Heart right ventricle (tissue), 16 donors: ENCODE measurements at regions not wholly inside any gene's neighbourhood (a gene's known extent, or its start where the extent isn't known, plus 50 kb on each side); places are given as distances from the start of the nearest gene placed in this dataset.

Experiments
- ATAC-seq, 8 donors: fragments of 200-7000 bp; cut with Tn5 transposase; one replicate each; pipeline ENCODE4 v1.9.1; 2020; ENCODE audit warnings: mild to moderate bottlenecking in 8 of 8, moderate library complexity in 8 of 8, moderate number of reproducible peaks in 1 of 8
- DNase-seq, 2 donors: peaks; one replicate each; pipeline ENCODE4 v3.0.0-alpha.2; 2020
- H3K27ac ChIP-seq, 10 donors: fragments of 200-600 bp; sonication (generic) in 2 of 10; one replicate each; pipeline versions ENCODE4 v1.5.0 to v1.8.0; 2020 to 2022; ENCODE audit warnings: mild to moderate bottlenecking in 3 of 10
- H3K27me3 ChIP-seq, 7 donors: fragments of 200-600 bp; one replicate each; pipeline ENCODE4 v1.8.0; 2021 to 2022; ENCODE audit warnings: mild to moderate bottlenecking in 2 of 7
- H3K36me3 ChIP-seq, 9 donors: fragments of 200-600 bp; sonication (generic) in 1 of 9; one replicate each; pipeline versions ENCODE4 v1.5.0 to v1.8.0; 2020 to 2022; ENCODE audit warnings: mild to moderate bottlenecking in 2 of 9
- H3K4me1 ChIP-seq, 9 donors: fragments of 200-600 bp; sonication (generic) in 1 of 9; one replicate each; pipeline versions ENCODE4 v1.5.0 to v1.8.0; 2020 to 2022; ENCODE audit warnings: mild to moderate bottlenecking in 4 of 9
- H3K4me3 ChIP-seq, 10 donors: fragments of 200-600 bp; sonication (generic) in 2 of 10; one replicate each; pipeline versions ENCODE4 v1.5.0 to v1.8.0; 2020 to 2022; ENCODE audit warnings: mild to moderate bottlenecking in 7 of 10, moderate library complexity in 2 of 10
- H3K9me3 ChIP-seq, 11 donors: fragments of 200-600 bp in 10 of 11; sonication (generic) in 2 of 11; one replicate each; pipeline versions ENCODE4 v1.5.0 to v1.8.0; 2013 to 2022; ENCODE audit warnings: mild to moderate bottlenecking in 2 of 11, control low read depth in 1 of 11, moderate library complexity in 1 of 11
- whole genome bisulfite sequencing, 2 donors: extraction: QIAGEN DNeasy Blood & Tissue Kit; methylation state at CpG; one replicate each; pipeline ENCODE4 v1.1.7; 2013; ENCODE audit warnings: inconsistent platforms in 1 of 2; 5-methylcytosine and 5-hydroxymethylcytosine counted together
- intact Hi-C, 10 donors: fragments of 100-400 bp; cut with DNase I; formaldehyde crosslinking; loops; one replicate each; pipeline versions ENCODE4 v1.11.1 to v1.14.2; 2022
- TF ChIP-seq, protein P1 (sequence below), 9 donors: fragments of 200-600 bp; sonication (generic) in 2 of 9; IDR thresholded peaks; one replicate each; pipeline versions ENCODE4 v1.5.0 to v1.8.0; 2021 to 2022; ENCODE audit warnings: antibody characterized with exemption in 9 of 9, mild to moderate bottlenecking in 5 of 9, moderate library complexity in 1 of 9
- donor health status: Arrhythmogenic right ventricular cardiomyopathy.
- donor health status: ischemic (EF 13 %, LVEDD 7.1; RV severe dilation, severe dysfunction).
- donor health status: healthy with polysubstance abuse.
- donor health status: DM: no; HTN: yes; CAD: no.
- donor health status: DM: no; HTN: no; CAD: no.
- donor health status: ischemic (EF 25% LVEDD 6.9; RV normal size, moderate dysfunction).
- donor health status: ischemic (EF 25% LVEDD 5.7; RV mildly dilated, moderate dysfunction).
- donor health status: healthy.
- donor health status: DM: yes; HTN: yes; CAD: no.
- donor health status: Ischemic cardiomyopathy.
- donor health status: ischemic (EF 35%, LVEDD 5.7; RV mildly dilated, moderate dysfunction).
- donor health status: nonischemic (EF 11% LVEDD 7.7; RV severe dilation, severe dysfunction).
- donor health status: DM: yes; HTN: yes; CAD: no.
- donor health status: PGD.
- donor health status: ischemic (EF 29% LVEDD 5.4; RV normal size, mild dysfunction).
- donor health status: nonischemic (EF 23%, LVEDD 6.1; RV moderate dilation, normal function).

DNA sequence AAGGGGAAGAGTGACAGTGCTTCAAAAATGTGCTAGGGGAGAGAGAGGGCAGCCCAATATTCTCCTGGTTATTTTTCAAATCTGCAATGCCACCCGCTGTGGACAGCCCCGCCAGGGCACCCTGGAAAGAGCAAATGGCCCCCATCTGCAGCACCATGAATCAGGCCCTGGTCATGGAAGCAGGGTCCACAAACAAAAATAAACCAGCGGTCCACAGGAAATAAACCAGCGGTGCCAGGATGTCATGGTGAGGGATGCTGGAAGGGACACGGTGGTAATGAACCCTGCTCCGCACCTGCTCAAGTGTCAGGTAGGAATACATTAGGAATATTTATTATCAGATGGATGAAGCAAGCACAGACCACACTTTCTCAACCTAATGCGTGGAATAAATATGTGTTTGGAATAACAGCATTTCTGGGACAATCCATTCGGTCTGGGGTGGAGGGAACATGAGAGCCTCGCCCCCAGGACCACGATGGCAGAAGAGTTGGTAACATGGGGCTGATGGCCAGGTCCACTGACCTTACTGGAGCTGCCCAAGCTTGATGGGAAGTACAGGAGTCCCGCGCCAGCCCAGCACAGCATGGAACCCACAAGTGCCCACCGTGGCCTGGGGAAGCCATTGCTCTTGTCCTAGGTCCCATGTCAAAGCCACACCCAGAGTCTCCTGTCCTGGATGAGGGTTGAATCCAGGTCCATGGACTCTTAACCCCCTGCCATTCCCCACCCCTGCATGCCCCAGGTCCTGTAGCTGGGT lies 181.7 kb downstream of the BRD1 start:
- ATAC-seq (no peak), DNase-seq (no peak)
- intact Hi-C loops, result no loop called here
- no peak overlapping the region for H3K27ac ChIP-seq
- WGBS, 2 donors, result 90 to 92% methylated on average over 13 of the region's 13 CpGs
- H3K4me1 ChIP-seq, result no peaks in the 10 kb centered on the region
- peaks cover 0 to 10% (median 3%) of the 10 kb centered on the region in 7 donors for H3K27me3 ChIP-seq
- TF ChIP-seq, protein P1, sequence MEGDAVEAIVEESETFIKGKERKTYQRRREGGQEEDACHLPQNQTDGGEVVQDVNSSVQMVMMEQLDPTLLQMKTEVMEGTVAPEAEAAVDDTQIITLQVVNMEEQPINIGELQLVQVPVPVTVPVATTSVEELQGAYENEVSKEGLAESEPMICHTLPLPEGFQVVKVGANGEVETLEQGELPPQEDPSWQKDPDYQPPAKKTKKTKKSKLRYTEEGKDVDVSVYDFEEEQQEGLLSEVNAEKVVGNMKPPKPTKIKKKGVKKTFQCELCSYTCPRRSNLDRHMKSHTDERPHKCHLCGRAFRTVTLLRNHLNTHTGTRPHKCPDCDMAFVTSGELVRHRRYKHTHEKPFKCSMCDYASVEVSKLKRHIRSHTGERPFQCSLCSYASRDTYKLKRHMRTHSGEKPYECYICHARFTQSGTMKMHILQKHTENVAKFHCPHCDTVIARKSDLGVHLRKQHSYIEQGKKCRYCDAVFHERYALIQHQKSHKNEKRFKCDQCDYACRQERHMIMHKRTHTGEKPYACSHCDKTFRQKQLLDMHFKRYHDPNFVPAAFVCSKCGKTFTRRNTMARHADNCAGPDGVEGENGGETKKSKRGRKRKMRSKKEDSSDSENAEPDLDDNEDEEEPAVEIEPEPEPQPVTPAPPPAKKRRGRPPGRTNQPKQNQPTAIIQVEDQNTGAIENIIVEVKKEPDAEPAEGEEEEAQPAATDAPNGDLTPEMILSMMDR (IDR thresholded peaks at IDR 0.05), result no peak
- no peak overlapping the region for H3K4me3 ChIP-seq
- peaks cover 0 to 10% (median 0%) of the 10 kb centered on the region in 9 donors for H3K36me3 ChIP-seq
- peaks cover 0 to 4% (median 0%) of the 10 kb centered on the region in 11 donors for H3K9me3 ChIP-seq

DNA sequence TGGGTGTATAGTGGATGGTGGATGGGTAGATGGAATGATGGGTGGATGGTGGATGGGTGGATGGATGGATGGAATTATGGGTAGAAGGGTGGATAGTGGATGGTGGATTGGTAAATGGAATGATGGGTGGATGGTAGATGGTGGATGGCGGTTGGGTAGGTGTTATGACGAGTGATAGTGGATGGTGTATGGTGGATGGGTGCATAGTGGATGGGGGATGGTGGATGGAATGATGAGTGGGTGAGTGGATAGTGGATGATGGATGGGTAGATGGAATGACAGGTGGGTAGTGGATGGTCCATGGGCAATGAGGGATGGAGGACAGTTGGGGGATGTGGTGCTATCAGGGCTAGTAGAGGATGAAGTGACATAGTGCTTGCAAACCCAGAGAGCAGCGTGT lies 182.4 kb downstream of the BRD1 start:
- Histone ChIP-seq H3K27me3 (peaks cover 0 to 10% (median 0%) of the 10 kb centered on the region in 7 donors), H3K36me3 (peaks cover 0 to 6% (median 0%) of the 10 kb centered on the region in 9 donors), H3K4me1 (no peaks in the 10 kb centered on the region), H3K9me3 (no peaks in the 10 kb centered on the region), H3K4me3 (no peak overlapping the region), H3K27ac (no peak overlapping the region)
- ATAC-seq (no peak), DNase-seq (no peak)
- TF ChIP-seq, protein P1 (IDR thresholded peaks at IDR 0.05), result no peak
- intact Hi-C loops, result no loop called here
- WGBS, 2 donors, result 92 to 95% methylated on average over 3 of the region's 3 CpGs

DNA sequence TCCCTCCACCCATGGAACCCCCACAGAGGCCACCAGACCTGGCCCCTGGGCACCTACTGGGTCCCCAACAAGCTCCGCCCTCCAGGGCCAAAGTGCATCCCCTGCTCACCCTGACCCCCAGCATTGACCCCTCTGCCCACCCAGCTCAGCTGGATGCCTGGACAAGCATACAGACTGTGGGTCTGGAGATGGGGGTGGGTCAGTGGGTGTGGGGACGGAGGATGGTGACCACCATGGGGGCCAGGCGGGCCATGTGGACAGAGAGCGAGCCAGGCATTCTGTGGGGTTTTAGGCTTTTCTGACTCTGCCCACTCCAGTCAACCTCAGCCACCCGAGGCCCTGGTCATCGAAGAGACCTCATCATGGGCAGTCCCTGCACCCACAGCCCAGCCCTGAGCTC lies 183.7 kb downstream of the BRD1 start:
- Histone ChIP-seq H3K4me1 (no peaks in the 10 kb centered on the region), H3K9me3 (no peaks in the 10 kb centered on the region), H3K27ac (no peak overlapping the region), H3K4me3 (no peak overlapping the region), H3K36me3 (no peaks in the 10 kb centered on the region), H3K27me3 (peaks cover 0 to 8% (median 0%) of the 10 kb centered on the region in 7 donors)
- ATAC-seq (no peak), DNase-seq (no peak)
- TF ChIP-seq, protein P1 (IDR thresholded peaks at IDR 0.05), result no peak
- intact Hi-C loops, result no loop called here
- 96 to 98% methylated on average over 6 of the region's 6 CpGs for WGBS, 2 donors

DNA sequence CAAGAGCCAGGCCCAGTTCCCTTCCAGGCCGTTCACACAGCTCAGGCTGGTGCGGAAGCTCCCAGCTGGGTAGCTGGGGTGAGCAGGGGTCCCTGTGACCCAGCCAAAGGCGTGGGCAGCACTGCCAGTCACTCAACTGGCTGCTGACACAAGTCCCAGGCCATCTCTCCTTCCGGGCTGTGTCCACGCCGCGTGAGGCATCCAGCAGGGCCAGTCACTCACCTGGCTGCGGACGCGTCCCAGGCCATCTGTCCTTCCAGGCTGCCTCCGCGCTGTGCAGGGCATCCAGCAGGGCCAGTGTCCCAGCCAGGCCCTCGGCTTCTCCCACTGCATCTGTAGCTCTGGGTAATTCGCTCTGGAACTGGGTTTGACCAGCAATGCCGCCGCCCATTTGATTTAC lies 184.2 kb downstream of the BRD1 start:
- Histone ChIP-seq H3K27ac (no peak overlapping the region), H3K27me3 (peaks cover 0 to 8% (median 0%) of the 10 kb centered on the region in 7 donors), H3K9me3 (no peaks in the 10 kb centered on the region), H3K4me3 (no peak overlapping the region), H3K36me3 (no peaks in the 10 kb centered on the region), H3K4me1 (no peaks in the 10 kb centered on the region)
- TF ChIP-seq, protein P1 (IDR thresholded peaks at IDR 0.05), result no peak
- no peak for DNase-seq
- intact Hi-C loops, result no loop called here
- WGBS, 2 donors, result 90 to 91% methylated on average over 16 of the region's 16 CpGs
- no peak for ATAC-seq
